GM18508 (cell line): ENCODE measurements at regions not wholly inside any gene's neighbourhood (a gene's known extent, or its start where the extent isn't known, plus 50 kb on each side); places are given as distances from the start of the nearest gene placed in this dataset.

Source experiments
- ATAC-seq: cut with Tn5 transposase; IDR thresholded peaks from one replicate; pipeline ENCODE4 v1.9.1; 2021; ENCODE audit warnings: moderate number of reproducible peaks; ENCODE audit not compliant: insufficient read depth, unreplicated experiment

GRCh38 chr11:109093354-109093753 lies 328.6 kb upstream of the C11orf87 start:
- ATAC-seq: no peak

- ATAC-seq: no peak
These were observed 325.7 kb upstream of the C11orf87 start for GRCh38 chr11:109096266-109096665.

DNA sequence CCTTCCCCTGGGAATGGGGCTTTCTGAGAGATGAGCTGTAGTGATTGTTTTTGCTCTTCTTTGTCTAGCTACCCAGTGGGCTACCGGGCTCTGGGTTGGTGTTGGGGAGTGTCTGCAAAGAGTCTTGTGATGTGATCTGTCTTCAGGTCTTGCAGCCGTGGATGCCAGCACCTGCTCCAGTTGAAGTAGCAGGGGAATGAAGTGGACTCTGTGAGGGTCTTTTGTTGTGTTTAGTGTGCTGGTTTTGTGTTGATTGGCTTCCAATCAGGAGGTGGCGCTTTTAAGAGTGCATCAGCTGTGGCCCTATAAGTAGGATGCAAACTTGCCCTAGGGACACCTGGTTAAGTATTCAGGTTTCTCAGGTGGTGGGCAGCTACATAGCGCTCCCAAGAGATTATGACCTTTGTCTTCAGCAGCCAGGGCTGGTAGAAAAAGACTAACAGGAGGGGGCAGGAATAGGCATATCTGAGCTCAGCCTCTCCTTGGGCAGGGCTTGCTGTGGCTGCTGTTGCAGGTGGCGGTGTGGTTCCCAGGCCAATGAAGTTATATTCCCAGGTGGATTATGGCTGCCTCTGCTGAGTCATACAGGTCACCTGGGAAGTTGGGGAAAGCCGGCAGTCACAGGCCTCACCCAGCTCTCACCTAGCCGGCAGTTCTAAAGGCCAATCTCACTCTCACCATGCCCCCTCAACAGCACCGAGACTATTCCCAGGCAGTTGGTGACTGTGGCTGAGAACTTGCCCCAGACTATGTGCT lies 315.7 kb upstream of the C11orf87 start:
- ATAC-seq: no peak

- no peak for ATAC-seq
These were observed 312.8 kb upstream of the C11orf87 start for GRCh38 chr11:109109150-109109549.

- ATAC-seq: no peak
These were observed 312.2 kb upstream of the C11orf87 start for GRCh38 chr11:109109571-109110315.

- ATAC-seq: no peak
These were observed 309.7 kb upstream of the C11orf87 start for GRCh38 chr11:109112261-109112660.

DNA sequence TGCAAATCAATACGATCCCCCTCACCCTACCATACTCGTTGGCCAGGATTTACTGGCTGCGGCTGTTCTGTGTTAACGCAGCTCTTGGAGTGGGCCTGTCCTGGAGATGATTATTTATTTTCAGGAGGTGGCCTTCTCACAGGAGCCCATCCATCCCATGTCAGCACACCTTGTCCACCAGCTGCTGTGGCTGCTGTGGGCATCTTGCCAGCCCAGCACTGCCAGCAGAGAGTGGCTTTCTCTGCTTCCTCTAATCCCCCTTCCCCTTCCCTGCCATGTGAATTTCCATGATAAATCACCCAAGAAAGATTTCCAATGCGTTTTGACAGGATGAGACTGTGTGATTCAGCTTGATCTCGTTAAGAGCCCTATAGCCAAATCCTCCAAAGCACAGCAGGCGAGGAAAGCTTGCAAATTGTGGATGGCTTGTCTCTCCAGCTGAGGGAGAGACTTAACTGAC lies 309.1 kb upstream of the C11orf87 start:
- ATAC-seq: no peak

DNA sequence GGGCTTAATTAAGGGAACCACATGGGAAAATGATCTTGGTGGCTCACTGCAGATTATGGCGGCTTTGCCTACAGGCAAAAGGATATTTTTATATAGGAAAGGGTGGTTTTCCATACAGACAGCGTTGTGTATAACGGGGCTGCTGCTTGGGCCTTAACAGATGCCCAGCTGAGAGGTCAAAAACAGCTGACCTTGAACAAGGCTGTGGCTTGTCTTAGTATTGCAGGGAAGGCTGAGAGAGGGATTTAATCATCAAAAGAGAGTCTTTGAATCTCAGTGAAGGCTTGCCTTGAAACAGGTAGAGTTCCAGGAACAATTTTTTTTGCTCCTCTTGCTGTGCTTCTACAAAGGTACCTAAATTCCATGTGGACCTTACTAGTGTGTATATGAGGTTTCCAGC lies 301.6 kb upstream of the C11orf87 start:
- no peak for ATAC-seq

DNA sequence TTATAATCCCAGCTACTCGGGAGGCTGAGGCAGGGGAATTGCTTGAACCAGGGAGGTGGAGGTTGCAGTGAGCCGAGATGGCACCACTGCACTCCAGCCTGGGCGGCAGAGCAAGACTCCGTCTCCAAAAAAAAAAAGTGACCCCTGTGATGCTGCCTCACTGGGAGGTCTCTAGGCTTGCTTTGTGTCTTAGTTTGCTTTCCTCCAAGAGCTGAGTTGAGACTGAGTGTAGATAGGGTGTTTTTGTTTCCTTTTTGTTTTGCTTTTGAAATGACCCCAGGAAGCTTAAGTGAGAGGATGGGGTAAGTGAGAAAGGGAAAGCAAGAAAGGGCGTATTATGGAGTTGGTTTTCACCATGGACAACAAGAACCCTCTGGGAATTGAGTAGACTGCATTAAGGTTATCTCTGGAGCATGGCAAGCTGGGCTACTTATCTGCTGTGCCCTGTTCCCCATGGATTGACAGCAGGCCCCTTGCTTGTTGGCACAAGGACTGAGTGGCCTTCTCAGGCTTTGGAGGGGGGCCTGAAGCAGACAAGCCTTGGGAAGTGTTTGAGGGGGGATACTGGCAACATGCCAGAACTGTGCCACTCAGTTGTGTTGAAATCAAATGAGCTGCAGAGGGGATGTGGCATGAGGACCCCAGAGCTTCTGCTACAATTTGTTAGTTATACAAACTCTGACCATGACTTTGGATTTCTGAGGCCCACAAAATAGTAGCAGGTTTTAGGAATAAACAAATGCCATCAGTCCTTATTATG lies 300.6 kb upstream of the C11orf87 start:
- no peak for ATAC-seq

DNA sequence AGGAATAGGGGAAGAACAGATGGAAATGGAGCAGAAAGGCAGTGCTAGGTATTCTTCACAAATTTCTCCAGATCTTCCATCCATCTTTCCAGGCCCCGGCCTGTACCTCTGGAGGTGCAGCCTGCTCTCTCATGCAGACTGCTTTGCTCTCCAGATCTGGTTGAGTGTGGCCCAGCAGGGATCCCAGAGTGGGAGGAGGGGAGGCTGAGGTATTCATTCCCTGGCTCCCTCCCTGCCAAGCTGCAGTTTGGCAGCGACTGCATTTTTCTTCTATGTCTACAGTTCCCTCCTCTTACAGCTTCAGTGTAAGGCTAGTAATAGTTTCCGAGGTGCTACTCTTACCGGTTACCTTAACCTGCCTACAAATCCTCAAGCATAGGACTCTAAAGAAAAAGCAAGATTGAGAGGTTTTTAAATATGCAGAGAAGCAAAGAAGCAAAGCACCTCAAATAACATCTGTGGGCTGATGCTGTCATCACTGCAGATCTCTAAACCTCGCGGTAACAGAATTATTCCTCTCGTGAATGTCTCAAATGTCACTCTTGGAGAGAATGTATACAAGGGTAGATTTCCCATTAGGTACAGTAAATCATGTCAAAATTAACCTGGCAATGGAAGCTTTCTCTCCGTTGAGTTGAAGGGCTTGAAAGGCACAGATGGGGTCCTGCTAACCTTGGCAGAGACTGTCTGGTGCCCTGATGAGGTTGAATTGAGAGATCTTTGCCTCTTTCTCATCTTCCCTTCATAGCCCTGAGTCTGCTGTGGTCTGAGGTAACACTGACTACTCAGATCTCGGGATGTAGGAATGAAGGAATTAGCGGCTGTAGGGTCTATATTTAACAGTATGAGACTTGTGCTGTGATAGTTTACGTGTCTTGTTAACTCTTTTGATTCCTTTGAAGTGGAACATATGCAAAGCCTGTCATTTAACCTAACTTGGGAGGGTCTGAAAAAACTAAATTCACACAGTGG lies 297.9 kb upstream of the C11orf87 start:
- ATAC-seq: no peak

DNA sequence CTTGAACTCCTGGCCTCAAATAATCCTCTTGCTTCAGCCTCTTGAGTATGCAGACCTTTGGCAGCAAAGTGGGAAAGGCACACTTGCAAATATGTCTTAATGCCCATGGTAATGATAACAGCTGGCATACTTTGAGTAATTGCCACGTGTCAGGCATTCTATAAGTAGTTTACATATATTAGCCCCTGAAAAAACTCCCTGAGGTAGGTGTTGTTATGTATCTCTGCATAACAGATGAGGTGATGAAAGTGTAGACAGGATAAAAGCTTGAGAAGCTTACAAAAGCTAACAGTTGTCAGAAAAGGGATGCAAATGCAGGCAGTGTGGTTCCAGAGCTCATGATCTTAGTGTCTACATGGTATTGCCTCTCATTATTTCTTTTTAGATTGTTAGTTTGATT lies 291.1 kb upstream of the C11orf87 start:
- no peak for ATAC-seq

- ATAC-seq: no peak
These were observed 289.5 kb upstream of the C11orf87 start for GRCh38 chr11:109132539-109132938.

GRCh38 chr11:109133159-109133558 lies 288.8 kb upstream of the C11orf87 start:
- no peak for ATAC-seq

- ATAC-seq: no peak
These were observed 286.4 kb upstream of the C11orf87 start for GRCh38 chr11:109135627-109136026.

- ATAC-seq: no peak
These were observed 283.8 kb upstream of the C11orf87 start for GRCh38 chr11:109138196-109138595.

GRCh38 chr11:109140426-109140825 lies 281.6 kb upstream of the C11orf87 start:
- ATAC-seq: no peak

DNA sequence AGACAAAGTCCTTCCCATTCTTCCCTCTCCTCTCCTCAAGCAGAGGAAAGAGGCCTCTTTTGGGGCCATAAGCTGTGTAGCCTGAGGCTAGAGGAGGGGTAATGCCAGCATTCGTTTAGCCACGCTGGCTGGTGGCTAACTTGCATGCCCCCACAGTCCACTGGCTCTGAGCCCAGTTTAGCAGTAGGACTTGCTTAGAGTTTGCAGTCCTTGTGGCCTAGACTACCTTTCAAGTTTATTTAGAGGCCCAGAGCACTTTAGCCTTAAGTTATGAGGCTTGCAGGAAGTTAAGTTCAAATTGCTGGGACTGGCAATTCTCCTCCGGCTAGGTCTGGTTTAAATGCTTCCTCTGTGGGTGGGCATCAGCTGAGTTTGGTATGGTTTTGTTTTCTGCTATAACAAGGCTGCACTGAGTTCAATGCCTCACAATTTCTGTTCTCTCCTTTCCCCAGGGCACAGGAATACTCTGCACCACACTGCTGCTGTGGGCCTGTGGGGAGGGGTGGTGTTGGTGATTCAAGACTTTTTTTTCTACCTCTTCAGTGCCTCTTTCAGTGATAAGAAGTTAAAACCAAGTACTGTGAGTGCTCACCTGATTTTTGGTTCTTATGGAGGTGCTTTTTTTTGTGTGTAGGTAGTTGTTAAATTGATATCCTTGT lies 281.0 kb upstream of the C11orf87 start:
- no peak for ATAC-seq

DNA sequence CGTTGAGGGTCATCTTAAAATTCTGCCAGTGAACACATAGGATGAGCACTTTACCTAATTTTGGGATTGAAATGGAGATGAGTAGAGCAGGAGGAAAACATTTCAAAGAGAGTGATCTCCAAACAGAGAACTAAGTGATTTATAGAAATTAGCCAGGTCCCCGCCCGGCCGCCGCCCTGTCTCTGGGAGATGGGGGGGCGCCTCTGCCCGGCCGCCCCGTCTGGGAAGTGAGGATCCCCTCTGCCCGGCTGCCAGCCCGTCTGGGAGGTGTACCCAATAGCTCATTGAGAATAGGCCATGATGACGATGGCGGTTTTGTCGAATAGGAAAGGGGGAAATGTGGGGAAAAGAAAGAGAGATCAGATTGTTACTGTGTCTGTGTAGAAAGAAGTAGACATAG lies 276.7 kb upstream of the C11orf87 start:
- ATAC-seq: no peak

- ATAC-seq: no peak
These were observed 274.3 kb upstream of the C11orf87 start for GRCh38 chr11:109147726-109148125.
